Epithelial cell of esophagus (primary cell): ENCODE measurements at regions not wholly inside any gene's neighbourhood (a gene's known extent, or its start where the extent isn't known, plus 50 kb on each side); places are given as distances from the start of the nearest gene placed in this dataset.
"Not testable (repeated sequence)": the region's sequence is repeated elsewhere in the genome, so short reads cannot be mapped to it uniquely, and the experiment has no call there.

Experiments
- DNase-seq: peaks from one replicate; pipeline ENCODE4 v3.0.0; 2010; ENCODE audit warnings: low read depth
- H3K4me3 ChIP-seq: 2 replicates; pipeline ENCODE4 v1.5.1; 2011; ENCODE audit warnings: mild to moderate bottlenecking, low read length, control low read depth
- CTCF ChIP-seq: IDR thresholded peaks from 2 replicates; pipeline ENCODE4 v1.5.1; 2011; ENCODE audit warnings: low read depth, mild to moderate bottlenecking, low read length, control low read depth, inconsistent platforms; ENCODE audit not compliant: insufficient read depth; ENCODE audit errors: missing control alignments

GRCh38 chr2:64250751-64251423 lies 106.7 kb upstream of the PELI1 start:
- no peak overlapping the region for H3K4me3 ChIP-seq
- no peak for TF ChIP-seq CTCF
- no peak for DNase-seq

GRCh38 chr2:64251497-64252250 lies 107.5 kb upstream of the PELI1 start:
- no peak for TF ChIP-seq CTCF
- H3K4me3 ChIP-seq = no peak overlapping the region
- no peak for DNase-seq

- not testable (repeated sequence) for DNase-seq, H3K4me3 ChIP-seq
These were observed 108.2 kb upstream of the PELI1 start for GRCh38 chr2:64252251-64252978.

GRCh38 chr2:64253421-64253820 lies 109.2 kb upstream of the PELI1 start:
- not testable (repeated sequence) for H3K4me3 ChIP-seq, DNase-seq

GRCh38 chr2:64258566-64258965 lies 114.3 kb upstream of the PELI1 start:
- DNase-seq = no peak
- TF ChIP-seq CTCF = no peak
- H3K4me3 ChIP-seq = no peak overlapping the region

- peak; percentile 72 for DNase-seq
- no peak overlapping the region for H3K4me3 ChIP-seq
- no peak for TF ChIP-seq CTCF
These were observed 115.1 kb upstream of the PELI1 start for GRCh38 chr2:64259312-64259711.

- TF ChIP-seq CTCF = no peak
- H3K4me3 ChIP-seq = no peak overlapping the region
- no peak for DNase-seq
These were observed 116.0 kb upstream of the PELI1 start for GRCh38 chr2:64260093-64260803.
